GM13977 (cell line): ENCODE measurements at regions not wholly inside any gene's neighbourhood (a gene's known extent, or its start where the extent isn't known, plus 50 kb on each side); places are given as distances from the start of the nearest gene placed in this dataset.

Source experiments
- DNase-seq: peaks from one replicate; pipeline ENCODE4 v3.0.0; 2012; ENCODE audit warnings: low spot score
- CTCF ChIP-seq: IDR thresholded peaks from 2 replicates; pipeline ENCODE4 v1.5.1; 2012; ENCODE audit warnings: mild to moderate bottlenecking, control low read depth; ENCODE audit not compliant: insufficient read depth; ENCODE audit errors: extremely low read depth, missing control alignments
- in situ Hi-C: fragments of 300-500 bp; cut with MboI; formaldehyde crosslinking; loops from one replicate; pipeline ENCODE4 v1.12.0; 2022; ENCODE audit warnings: low sequenced_read_pairs, low pct_unique_long_range_greater_than_20kb, mixed read lengths, inconsistent platforms; ENCODE audit not compliant: unreplicated experiment

GRCh38 chr6:78565997-78566396, 301.4 kb upstream of the IRAK1BP1 start:
- in situ Hi-C loops: no loop called here
- no peak for TF ChIP-seq CTCF
- no peak for DNase-seq

GRCh38 chr6:78570044-78570443, 297.3 kb upstream of the IRAK1BP1 start:
- in situ Hi-C loops: no loop called here
- TF ChIP-seq CTCF: no peak
- no peak for DNase-seq

GRCh38 chr6:78577585-78577984, 289.8 kb upstream of the IRAK1BP1 start:
- in situ Hi-C loops: no loop called here
- no peak for TF ChIP-seq CTCF
- DNase-seq: no peak

- DNase-seq: no peak
- in situ Hi-C loops: no loop called here
- TF ChIP-seq CTCF: no peak
Measured at GRCh38 chr6:78578430-78578829, 288.9 kb upstream of the IRAK1BP1 start.

GRCh38 chr6:78580923-78581322, 286.4 kb upstream of the IRAK1BP1 start:
- DNase-seq: no peak
- no peak for TF ChIP-seq CTCF
- in situ Hi-C loops: no loop called here

- no peak for TF ChIP-seq CTCF
- in situ Hi-C loops: no loop called here
- no peak for DNase-seq
Measured at GRCh38 chr6:78583079-78583478, 284.3 kb upstream of the IRAK1BP1 start.

- in situ Hi-C loops: no loop called here
- TF ChIP-seq CTCF: no peak
- DNase-seq: no peak
Measured at GRCh38 chr6:78589436-78589835, 277.9 kb upstream of the IRAK1BP1 start.
